ENCODE measurements at regions not wholly inside any gene's neighbourhood (a gene's known extent, or its start where the extent isn't known, plus 50 kb on each side); places are given as distances from the start of the nearest gene placed in this dataset.
"Not testable (repeated sequence)": the region's sequence is repeated elsewhere in the genome, so short reads cannot be mapped to it uniquely, and the experiment has no call there.

- ATAC-seq: no peak
- no TSS peak for BruUV-seq (replicated peaks)
- H3K27ac ChIP-seq (ENCODE audit: low read length): no peak overlapping the region
- in situ Hi-C loops (cut with HindIII; ENCODE audit: low pct_unique_long_range_greater_than_20kb, low sequenced_read_pairs) (no loop called here), intact Hi-C loops (cut with micrococcal nuclease; ENCODE audit: unreplicated experiment) (no loop called here)
- no peak for DNase-seq (ENCODE audit: low read depth, low spot score)
- no peaks in the 10 kb centered on the region for H3K36me3 ChIP-seq (ENCODE audit: control insufficient read depth, insufficient read depth, low read length)
- H3K27me3 ChIP-seq (ENCODE audit: control insufficient read depth, insufficient read depth, low read length): no peaks in the 10 kb centered on the region
- H3K4me1 ChIP-seq (ENCODE audit: control insufficient read depth, insufficient read depth, low read length): no peaks in the 10 kb centered on the region
- POLR2A ChIA-PET: no interaction called here
- CTCF ChIA-PET: no interaction called here
- no peak for TF ChIP-seq SIN3A (IDR thresholded peaks at IDR 0.05; ENCODE audit: borderline replicate concordance, insufficient read depth, low read depth, low read length)
- no peak for TF ChIP-seq TCF7L2 (IDR thresholded peaks at IDR 0.05; ENCODE audit: low read depth, low read length)
- TF ChIP-seq, protein P1, sequence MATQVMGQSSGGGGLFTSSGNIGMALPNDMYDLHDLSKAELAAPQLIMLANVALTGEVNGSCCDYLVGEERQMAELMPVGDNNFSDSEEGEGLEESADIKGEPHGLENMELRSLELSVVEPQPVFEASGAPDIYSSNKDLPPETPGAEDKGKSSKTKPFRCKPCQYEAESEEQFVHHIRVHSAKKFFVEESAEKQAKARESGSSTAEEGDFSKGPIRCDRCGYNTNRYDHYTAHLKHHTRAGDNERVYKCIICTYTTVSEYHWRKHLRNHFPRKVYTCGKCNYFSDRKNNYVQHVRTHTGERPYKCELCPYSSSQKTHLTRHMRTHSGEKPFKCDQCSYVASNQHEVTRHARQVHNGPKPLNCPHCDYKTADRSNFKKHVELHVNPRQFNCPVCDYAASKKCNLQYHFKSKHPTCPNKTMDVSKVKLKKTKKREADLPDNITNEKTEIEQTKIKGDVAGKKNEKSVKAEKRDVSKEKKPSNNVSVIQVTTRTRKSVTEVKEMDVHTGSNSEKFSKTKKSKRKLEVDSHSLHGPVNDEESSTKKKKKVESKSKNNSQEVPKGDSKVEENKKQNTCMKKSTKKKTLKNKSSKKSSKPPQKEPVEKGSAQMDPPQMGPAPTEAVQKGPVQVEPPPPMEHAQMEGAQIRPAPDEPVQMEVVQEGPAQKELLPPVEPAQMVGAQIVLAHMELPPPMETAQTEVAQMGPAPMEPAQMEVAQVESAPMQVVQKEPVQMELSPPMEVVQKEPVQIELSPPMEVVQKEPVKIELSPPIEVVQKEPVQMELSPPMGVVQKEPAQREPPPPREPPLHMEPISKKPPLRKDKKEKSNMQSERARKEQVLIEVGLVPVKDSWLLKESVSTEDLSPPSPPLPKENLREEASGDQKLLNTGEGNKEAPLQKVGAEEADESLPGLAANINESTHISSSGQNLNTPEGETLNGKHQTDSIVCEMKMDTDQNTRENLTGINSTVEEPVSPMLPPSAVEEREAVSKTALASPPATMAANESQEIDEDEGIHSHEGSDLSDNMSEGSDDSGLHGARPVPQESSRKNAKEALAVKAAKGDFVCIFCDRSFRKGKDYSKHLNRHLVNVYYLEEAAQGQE (IDR thresholded peaks at IDR 0.05; ENCODE audit: insufficient read depth in 1 of 2, low read depth in 2 of 2, low read length in 1 of 2): no peak
- TF ChIP-seq POLR2AphosphoS5 (IDR thresholded peaks at IDR 0.05; ENCODE audit: low read depth, low read length): no peak
- TF ChIP-seq CTCF (IDR thresholded peaks at IDR 0.05): no peak
- H3K9me3 ChIP-seq (ENCODE audit: control insufficient read depth, insufficient read depth, low read depth, low read length): no peaks in the 10 kb centered on the region; the same call in 1 of the 2 replicates
- H3K4me3 ChIP-seq (ENCODE audit: low read depth in 2 of 2, low read length in 2 of 2): no peak overlapping the region
Measured at GRCh38 chr6:144666781-144667180, 381.6 kb downstream of the UTRN start.

- TF ChIP-seq, protein P1 (IDR thresholded peaks at IDR 0.05; ENCODE audit: insufficient read depth in 1 of 2, low read depth in 2 of 2, low read length in 1 of 2): no peak
- TF ChIP-seq TCF7L2 (IDR thresholded peaks at IDR 0.05; ENCODE audit: low read depth, low read length) (no peak), POLR2AphosphoS5 (IDR thresholded peaks at IDR 0.05; ENCODE audit: low read depth, low read length) (no peak), CTCF (IDR thresholded peaks at IDR 0.05) (no peak), SIN3A (IDR thresholded peaks at IDR 0.05; ENCODE audit: borderline replicate concordance, insufficient read depth, low read depth, low read length) (no peak)
- no peak overlapping the region for H3K27ac ChIP-seq (ENCODE audit: low read length)
- no peaks in the 10 kb centered on the region for H3K27me3 ChIP-seq (ENCODE audit: control insufficient read depth, insufficient read depth, low read length)
- no peak for ATAC-seq
- no peaks in the 10 kb centered on the region for H3K4me1 ChIP-seq (ENCODE audit: control insufficient read depth, insufficient read depth, low read length)
- intact Hi-C loops (cut with micrococcal nuclease; ENCODE audit: unreplicated experiment) (no loop called here), in situ Hi-C loops (cut with HindIII; ENCODE audit: low pct_unique_long_range_greater_than_20kb, low sequenced_read_pairs) (no loop called here)
- H3K9me3 ChIP-seq (ENCODE audit: control insufficient read depth, insufficient read depth, low read depth, low read length): no peaks in the 10 kb centered on the region; the same call in 1 of the 2 replicates
- H3K36me3 ChIP-seq (ENCODE audit: control insufficient read depth, insufficient read depth, low read length): no peaks in the 10 kb centered on the region
- POLR2A ChIA-PET: interaction anchor here (0.5 kb wide), 1 partner anchor 183 kb away, joined by 9 read pairs; no protein-coding TSS in a partner anchor
- DNase-seq (ENCODE audit: low read depth, low spot score): no peak
- CTCF ChIA-PET: no interaction called here
- no peak overlapping the region for H3K4me3 ChIP-seq (ENCODE audit: low read depth in 2 of 2, low read length in 2 of 2)
- BruUV-seq (replicated peaks): no TSS peak
Measured at GRCh38 chr6:144667532-144668503, 382.7 kb downstream of the UTRN start.

GRCh38 chr6:144670259-144670658 lies 385.1 kb downstream of the UTRN start:
- ATAC-seq; H3K4me1 ChIP-seq (ENCODE audit: control insufficient read depth, insufficient read depth, low read length); H3K27ac ChIP-seq (ENCODE audit: low read length); CTCF ChIA-PET; BruUV-seq (replicated peaks); POLR2A ChIA-PET; H3K4me3 ChIP-seq (ENCODE audit: low read depth in 2 of 2, low read length in 2 of 2); H3K9me3 ChIP-seq (ENCODE audit: control insufficient read depth, insufficient read depth, low read depth, low read length); H3K36me3 ChIP-seq (ENCODE audit: control insufficient read depth, insufficient read depth, low read length); H3K27me3 ChIP-seq (ENCODE audit: control insufficient read depth, insufficient read depth, low read length); in situ Hi-C loops (cut with HindIII; ENCODE audit: low pct_unique_long_range_greater_than_20kb, low sequenced_read_pairs); DNase-seq (ENCODE audit: low read depth, low spot score); intact Hi-C loops (cut with micrococcal nuclease; ENCODE audit: unreplicated experiment): not testable (repeated sequence)
